ENCODE measurements at regions not wholly inside any gene's neighbourhood (a gene's known extent, or its start where the extent isn't known, plus 50 kb on each side); places are given as distances from the start of the nearest gene placed in this dataset.

GRCh38 chr4:17367201-17367600 lies 144.7 kb downstream of the QDPR start:
- no peaks in the 10 kb centered on the region for H3K27me3 ChIP-seq (ENCODE audit: control insufficient read depth in 1 of 2, insufficient read depth in 2 of 2, low read length in 2 of 2)
- no peaks in the 10 kb centered on the region for H3K9me3 Mint-ChIP-seq
- H3K36me3 Mint-ChIP-seq (ENCODE audit: low read depth): no peaks in the 10 kb centered on the region
- ChIA-PET POLR2A (no interaction called here), CTCF (no interaction called here)
- H3K4me1 Mint-ChIP-seq (ENCODE audit: low read depth): peaks cover 6% of the 10 kb centered on the region
- TF ChIP-seq, protein P1, sequence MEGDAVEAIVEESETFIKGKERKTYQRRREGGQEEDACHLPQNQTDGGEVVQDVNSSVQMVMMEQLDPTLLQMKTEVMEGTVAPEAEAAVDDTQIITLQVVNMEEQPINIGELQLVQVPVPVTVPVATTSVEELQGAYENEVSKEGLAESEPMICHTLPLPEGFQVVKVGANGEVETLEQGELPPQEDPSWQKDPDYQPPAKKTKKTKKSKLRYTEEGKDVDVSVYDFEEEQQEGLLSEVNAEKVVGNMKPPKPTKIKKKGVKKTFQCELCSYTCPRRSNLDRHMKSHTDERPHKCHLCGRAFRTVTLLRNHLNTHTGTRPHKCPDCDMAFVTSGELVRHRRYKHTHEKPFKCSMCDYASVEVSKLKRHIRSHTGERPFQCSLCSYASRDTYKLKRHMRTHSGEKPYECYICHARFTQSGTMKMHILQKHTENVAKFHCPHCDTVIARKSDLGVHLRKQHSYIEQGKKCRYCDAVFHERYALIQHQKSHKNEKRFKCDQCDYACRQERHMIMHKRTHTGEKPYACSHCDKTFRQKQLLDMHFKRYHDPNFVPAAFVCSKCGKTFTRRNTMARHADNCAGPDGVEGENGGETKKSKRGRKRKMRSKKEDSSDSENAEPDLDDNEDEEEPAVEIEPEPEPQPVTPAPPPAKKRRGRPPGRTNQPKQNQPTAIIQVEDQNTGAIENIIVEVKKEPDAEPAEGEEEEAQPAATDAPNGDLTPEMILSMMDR (IDR thresholded peaks at IDR 0.05): no peak
- H3K27ac ChIP-seq (ENCODE audit: low read depth in 1 of 2, low read length in 2 of 2): no peak overlapping the region
- no peak overlapping the region for H3K27ac Mint-ChIP-seq
- no peak overlapping the region for H3K4me3 ChIP-seq (ENCODE audit: low read length)
- H3K9me3 ChIP-seq (ENCODE audit: control insufficient read depth in 1 of 2, insufficient read depth in 1 of 2, low read length in 2 of 2): no peaks in the 10 kb centered on the region
- intact Hi-C loops (cut with DNase I, micrococcal nuclease): no loop called here
- H3K4me3 Mint-ChIP-seq: no peak overlapping the region
- H3K4me1 ChIP-seq (ENCODE audit: insufficient read depth, low read length): peaks cover 3% of the 10 kb centered on the region
- H3K27me3 Mint-ChIP-seq: peaks cover 15% of the 10 kb centered on the region
- no peak for ATAC-seq (ENCODE audit: poor library complexity)
- no peak for DNase-seq
- H3K36me3 ChIP-seq (ENCODE audit: insufficient read depth, low read length): no peaks in the 10 kb centered on the region

DNA sequence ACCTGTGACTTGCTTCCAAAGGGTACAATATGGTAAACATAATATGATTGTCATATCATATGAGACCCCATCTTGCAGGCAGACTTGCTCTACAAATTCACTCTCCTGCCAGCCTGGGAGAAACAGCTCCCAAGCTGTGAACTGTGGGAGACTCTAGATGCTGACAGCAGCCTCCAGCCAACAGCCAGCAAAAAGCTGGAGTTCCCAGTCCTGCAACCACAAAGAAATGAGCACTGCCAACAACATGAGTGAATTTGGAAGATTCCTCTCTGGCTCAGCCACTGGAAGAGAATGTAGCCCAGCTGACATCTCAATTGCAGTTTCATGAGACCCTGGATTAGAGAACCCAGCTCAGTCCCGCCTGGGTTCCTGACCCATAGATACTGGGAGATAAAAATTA lies 145.4 kb downstream of the QDPR start:
- Mint-ChIP-seq H3K36me3 (ENCODE audit: low read depth) (no peaks in the 10 kb centered on the region), H3K4me3 (no peak overlapping the region), H3K9me3 (no peaks in the 10 kb centered on the region), H3K27ac (no peak overlapping the region), H3K4me1 (ENCODE audit: low read depth) (peaks cover 7% of the 10 kb centered on the region), H3K27me3 (peaks cover 16% of the 10 kb centered on the region)
- no peak for DNase-seq
- no peaks in the 10 kb centered on the region for H3K27me3 ChIP-seq (ENCODE audit: control insufficient read depth in 1 of 2, insufficient read depth in 2 of 2, low read length in 2 of 2)
- peaks cover 3% of the 10 kb centered on the region for H3K4me1 ChIP-seq (ENCODE audit: insufficient read depth, low read length)
- POLR2A ChIA-PET: no interaction called here
- no peaks in the 10 kb centered on the region for H3K9me3 ChIP-seq (ENCODE audit: control insufficient read depth in 1 of 2, insufficient read depth in 1 of 2, low read length in 2 of 2)
- no peak for ATAC-seq (ENCODE audit: poor library complexity)
- no peak overlapping the region for H3K4me3 ChIP-seq (ENCODE audit: low read length)
- H3K36me3 ChIP-seq (ENCODE audit: insufficient read depth, low read length): no peaks in the 10 kb centered on the region
- intact Hi-C loops (cut with DNase I, micrococcal nuclease): no loop called here
- TF ChIP-seq, protein P1 (IDR thresholded peaks at IDR 0.05): no peak
- CTCF ChIA-PET: no interaction called here
- no peak overlapping the region for H3K27ac ChIP-seq (ENCODE audit: low read depth in 1 of 2, low read length in 2 of 2)

GRCh38 chr4:17362430-17362829 lies 149.5 kb downstream of the QDPR start:
- Histone ChIP-seq H3K27ac (ENCODE audit: low read depth in 1 of 2, low read length in 2 of 2) (no peak overlapping the region), H3K27me3 (ENCODE audit: control insufficient read depth in 1 of 2, insufficient read depth in 2 of 2, low read length in 2 of 2) (no peaks in the 10 kb centered on the region), H3K36me3 (ENCODE audit: insufficient read depth, low read length) (no peaks in the 10 kb centered on the region), H3K4me1 (ENCODE audit: insufficient read depth, low read length) (peaks cover 3% of the 10 kb centered on the region), H3K9me3 (ENCODE audit: control insufficient read depth in 1 of 2, insufficient read depth in 1 of 2, low read length in 2 of 2) (no peaks in the 10 kb centered on the region), H3K4me3 (ENCODE audit: low read length) (no peak overlapping the region)
- intact Hi-C loops (cut with DNase I, micrococcal nuclease): no loop called here
- Mint-ChIP-seq H3K4me1 (ENCODE audit: low read depth) (peaks cover 7% of the 10 kb centered on the region), H3K36me3 (ENCODE audit: low read depth) (no peaks in the 10 kb centered on the region), H3K4me3 (no peak overlapping the region), H3K27ac (no peak overlapping the region), H3K9me3 (no peaks in the 10 kb centered on the region), H3K27me3 (peaks cover 16% of the 10 kb centered on the region)
- no peak for DNase-seq
- ChIA-PET POLR2A (no interaction called here), CTCF (no interaction called here)
- TF ChIP-seq, protein P1 (IDR thresholded peaks at IDR 0.05): no peak
- no peak for ATAC-seq (ENCODE audit: poor library complexity)

Data from CD4-positive, alpha-beta T cell (primary cell).